PFSK-1 (cell line): ENCODE measurements at regions not wholly inside any gene's neighbourhood (a gene's known extent, or its start where the extent isn't known, plus 50 kb on each side); places are given as distances from the start of the nearest gene placed in this dataset.

Source experiments
- POLR2AphosphoS5 ChIP-seq: IDR thresholded peaks from 2 replicates; pipeline ENCODE4 v1.6.1; 2012; ENCODE audit warnings: low read depth, mild to moderate bottlenecking, control low read depth, low read length, moderate library complexity
- SIN3A ChIP-seq: IDR thresholded peaks from 2 replicates; pipeline ENCODE4 v1.6.1; 2012; ENCODE audit warnings: mild to moderate bottlenecking, low read length, moderate library complexity, borderline replicate concordance; ENCODE audit not compliant: insufficient read depth
- TAF1 ChIP-seq: IDR thresholded peaks from 2 replicates; pipeline ENCODE4 v1.6.1; 2012; ENCODE audit warnings: low read length, control low read depth, borderline replicate concordance; ENCODE audit not compliant: insufficient read depth

GRCh38 chr1:88117597-88117996 lies 566.5 kb upstream of the PKN2 start:
- no peak for TF ChIP-seq POLR2AphosphoS5
- TF ChIP-seq SIN3A, result no peak
- TF ChIP-seq TAF1, result no peak
